DOHH2 (cell line): ENCODE measurements at regions not wholly inside any gene's neighbourhood (a gene's known extent, or its start where the extent isn't known, plus 50 kb on each side); places are given as distances from the start of the nearest gene placed in this dataset.

ENCODE experiments used
- EZH2phosphoT487 ChIP-seq: fragments of 200-600 bp; sonication (generic); IDR thresholded peaks from 2 replicates; pipeline ENCODE4 v1.6.1; 2017; ENCODE audit warnings: borderline replicate concordance, mild to moderate bottlenecking, antibody characterized with exemption, low read length, moderate library complexity, mixed read lengths
- TF ChIP-seq, protein P1 (sequence below): fragments of 200-600 bp; sonication (generic); IDR thresholded peaks from one replicate; pipeline ENCODE4 v1.5.1; 2014; ENCODE audit warnings: antibody characterized with exemption, mild to moderate bottlenecking, low read depth, low read length; ENCODE audit not compliant: poor library complexity, severe bottlenecking

DNA sequence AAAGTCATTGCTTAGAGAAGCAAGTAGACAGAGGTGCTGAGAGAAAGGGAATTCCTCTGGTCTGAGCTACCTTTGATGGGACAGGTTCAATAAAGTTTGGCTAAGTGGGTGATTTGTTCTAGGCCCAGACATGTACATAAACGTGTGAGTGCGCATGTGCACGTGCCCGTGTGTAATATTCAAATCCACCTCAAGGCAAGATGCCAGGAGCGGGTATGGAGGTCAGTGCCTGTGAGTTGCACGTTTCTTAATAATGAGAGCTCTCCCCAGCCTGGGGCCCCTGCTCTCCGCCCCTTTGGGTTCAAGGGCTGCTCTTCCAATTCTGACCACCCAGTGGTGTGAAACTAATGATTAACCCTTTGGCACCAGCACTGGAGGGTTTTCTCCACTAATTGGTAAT is 53.8 kb upstream of the LMO4 start:
- TF ChIP-seq, protein P1, sequence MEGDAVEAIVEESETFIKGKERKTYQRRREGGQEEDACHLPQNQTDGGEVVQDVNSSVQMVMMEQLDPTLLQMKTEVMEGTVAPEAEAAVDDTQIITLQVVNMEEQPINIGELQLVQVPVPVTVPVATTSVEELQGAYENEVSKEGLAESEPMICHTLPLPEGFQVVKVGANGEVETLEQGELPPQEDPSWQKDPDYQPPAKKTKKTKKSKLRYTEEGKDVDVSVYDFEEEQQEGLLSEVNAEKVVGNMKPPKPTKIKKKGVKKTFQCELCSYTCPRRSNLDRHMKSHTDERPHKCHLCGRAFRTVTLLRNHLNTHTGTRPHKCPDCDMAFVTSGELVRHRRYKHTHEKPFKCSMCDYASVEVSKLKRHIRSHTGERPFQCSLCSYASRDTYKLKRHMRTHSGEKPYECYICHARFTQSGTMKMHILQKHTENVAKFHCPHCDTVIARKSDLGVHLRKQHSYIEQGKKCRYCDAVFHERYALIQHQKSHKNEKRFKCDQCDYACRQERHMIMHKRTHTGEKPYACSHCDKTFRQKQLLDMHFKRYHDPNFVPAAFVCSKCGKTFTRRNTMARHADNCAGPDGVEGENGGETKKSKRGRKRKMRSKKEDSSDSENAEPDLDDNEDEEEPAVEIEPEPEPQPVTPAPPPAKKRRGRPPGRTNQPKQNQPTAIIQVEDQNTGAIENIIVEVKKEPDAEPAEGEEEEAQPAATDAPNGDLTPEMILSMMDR: no peak
- TF ChIP-seq EZH2phosphoT487: no peak
